DMS53 (cell line): ENCODE measurements at regions not wholly inside any gene's neighbourhood (a gene's known extent, or its start where the extent isn't known, plus 50 kb on each side); places are given as distances from the start of the nearest gene placed in this dataset.
A peak's percentile ranks its signal among the peaks of the same experiment; 100 is the strongest.

Experiments
- DNase-seq: peaks from one replicate; lab custom pipeline; 2025; lab: John Stamatoyannopoulos, UW

DNA sequence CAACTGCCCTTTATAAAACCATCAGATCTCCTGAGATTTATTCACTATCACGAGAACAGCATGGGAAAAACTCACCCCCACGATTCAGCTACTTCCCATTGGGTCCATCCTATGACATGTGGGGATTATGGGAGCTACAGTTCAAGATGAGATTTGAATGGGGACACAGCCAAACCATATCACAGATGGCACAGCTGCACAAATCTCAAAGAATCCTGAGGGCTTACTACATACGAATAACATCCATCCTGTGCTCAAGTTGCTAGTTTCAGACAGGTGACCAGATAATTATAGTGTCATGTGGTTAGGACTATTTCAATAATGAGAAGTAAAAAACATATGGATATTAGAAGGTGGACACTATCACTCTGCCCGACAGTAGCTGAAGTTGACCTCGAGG lies 211.2 kb downstream of the NUAK1 start:
- DNase-seq, result no peak

GRCh38 chr12:105928436-105928835 lies 210.3 kb downstream of the NUAK1 start:
- DNase-seq, result peak; percentile 89

DNA sequence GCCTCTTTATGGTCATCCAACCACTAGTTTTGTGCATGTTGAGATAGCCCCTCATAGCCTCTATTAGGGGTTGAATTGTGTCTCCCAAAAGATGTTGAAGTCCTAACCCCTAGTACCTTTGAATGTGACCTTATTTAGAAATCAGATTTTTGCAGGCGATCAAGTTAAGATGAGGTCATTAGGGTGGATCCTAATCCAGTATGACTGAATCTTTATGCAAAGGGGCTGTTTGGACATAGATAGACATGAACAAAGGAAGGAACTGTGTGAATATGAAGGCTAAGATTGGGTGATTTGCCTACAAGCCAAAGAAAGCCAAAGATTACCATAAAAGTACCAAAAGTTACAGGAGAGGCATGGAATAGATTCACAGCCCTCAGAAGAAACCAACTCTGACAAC lies 209.6 kb downstream of the NUAK1 start:
- no peak for DNase-seq

DNA sequence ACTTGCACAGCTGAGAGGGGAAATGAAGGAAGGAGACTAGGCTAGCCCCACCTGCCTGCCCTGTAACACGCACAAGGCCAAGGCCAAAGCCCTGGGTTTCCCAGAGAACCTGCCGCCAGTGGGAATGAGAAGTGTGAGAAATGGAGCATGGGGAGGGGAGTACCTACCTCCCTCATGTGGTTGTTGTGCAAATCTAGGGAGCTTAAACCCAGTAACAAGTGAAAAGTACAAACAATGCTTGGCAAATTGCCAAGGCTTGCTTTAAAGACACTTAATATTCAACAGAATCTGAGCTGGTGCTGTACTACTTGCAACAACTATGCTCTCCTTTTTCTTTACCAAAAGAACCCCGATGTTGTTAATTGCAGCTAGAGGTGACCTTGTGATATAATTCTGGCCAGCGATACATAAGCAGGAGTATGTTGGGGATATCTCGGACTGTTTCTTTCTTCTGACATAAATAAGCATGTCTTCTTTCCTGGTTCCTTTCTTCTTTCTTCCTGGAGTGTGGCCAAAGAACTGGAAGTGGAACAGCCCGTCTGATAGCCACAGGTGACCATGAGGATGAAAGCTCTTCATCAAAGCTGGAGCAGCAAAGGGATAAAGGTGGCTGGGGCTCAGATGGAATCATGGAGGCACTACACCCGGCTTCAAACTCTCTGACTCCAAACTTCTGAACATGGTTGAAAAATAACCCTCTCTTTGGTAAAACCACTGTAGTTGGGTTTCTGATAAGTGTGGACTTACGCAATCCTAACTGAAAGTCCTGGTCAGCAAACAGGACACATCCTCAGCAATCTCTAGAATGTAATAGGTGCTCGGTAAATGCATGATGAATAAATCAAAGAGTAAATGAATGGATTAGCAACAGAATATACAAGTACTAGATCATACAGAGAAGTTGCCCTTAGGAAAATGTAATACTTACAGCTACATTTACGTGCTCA lies 207.9 kb downstream of the NUAK1 start:
- peak; percentile 21 for DNase-seq

DNA sequence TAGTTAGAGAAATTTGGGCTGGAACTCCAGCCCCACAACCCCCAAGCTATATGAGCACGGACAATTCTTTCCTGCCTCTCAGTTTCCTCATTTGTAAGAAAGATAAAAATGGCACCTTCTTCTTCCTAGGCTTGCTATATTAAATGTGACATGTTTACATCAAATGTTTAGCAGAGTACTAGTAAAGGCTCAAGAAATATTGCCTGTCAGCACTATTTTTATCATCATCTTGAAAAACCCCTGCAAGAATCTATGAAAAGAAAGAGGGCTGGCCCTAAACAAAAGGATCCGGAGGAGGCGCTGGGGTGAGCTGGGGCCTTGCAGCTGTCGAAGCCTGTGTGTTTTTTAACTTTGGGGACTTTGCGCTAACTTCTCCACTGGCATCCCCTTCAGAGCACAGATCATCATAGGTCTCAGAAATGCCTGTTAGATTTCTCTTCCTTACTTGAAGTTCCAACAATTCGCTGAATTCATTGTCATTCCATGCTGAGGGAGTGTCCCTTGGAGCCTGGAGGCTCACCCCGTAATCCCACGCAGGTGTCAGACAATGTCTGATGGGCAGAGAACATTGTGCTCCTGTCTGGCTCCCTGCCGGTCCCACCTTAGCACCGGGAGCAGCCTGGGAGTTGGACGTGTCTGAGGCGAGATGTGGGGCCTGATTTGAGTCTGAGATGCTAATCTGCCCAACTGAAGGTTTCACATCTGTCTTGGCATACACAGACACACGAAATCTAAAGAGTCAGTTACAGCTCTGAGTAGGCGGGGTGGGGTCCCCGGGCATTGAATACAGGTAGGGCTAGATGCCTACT lies 206.8 kb downstream of the NUAK1 start:
- DNase-seq, result no peak

DNA sequence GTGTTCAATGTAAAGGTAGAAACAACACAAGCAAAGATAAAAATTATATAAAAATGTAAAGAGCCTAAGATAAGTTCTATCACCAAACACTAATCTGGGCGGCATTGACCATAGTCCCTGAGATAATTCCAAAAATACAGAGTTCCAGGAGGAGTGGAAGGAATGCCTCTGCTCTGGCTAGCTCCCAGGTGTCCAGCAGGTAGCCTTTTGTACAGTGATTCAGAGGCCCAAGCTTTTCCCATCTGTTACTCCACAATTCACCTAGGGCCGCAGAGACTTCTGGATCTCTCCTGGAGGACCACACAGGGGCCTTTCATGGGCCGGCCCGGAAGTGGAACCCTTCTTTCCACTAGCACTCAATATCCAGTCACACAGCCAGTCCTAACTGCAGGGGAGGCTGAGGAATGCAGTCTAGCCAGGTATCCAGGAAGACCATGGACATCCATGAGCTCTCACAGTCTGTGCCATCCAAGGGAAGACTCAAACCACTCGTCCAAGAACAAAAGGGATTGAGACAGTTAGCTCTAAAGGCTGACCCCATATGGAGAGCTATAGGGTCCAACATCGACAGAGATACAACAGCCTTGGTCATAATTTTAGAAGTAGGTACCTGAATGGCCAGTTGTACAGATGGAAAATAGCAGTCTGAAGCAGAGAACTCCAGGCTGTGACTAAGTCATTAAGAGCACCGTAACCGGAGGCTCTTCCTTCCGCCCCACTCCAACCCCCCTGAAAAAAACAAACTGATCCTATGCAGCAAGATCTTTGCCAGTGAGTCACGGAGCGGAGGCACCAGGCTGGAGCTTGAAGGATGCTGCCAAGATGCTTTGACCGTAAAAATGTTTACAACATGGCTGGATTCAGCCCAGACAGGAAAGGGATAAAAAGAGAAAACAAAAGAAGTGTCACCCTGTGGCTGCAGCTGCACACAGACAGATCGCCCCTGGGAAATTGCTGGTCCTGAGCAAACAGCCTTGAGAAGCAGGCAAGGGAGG lies 204.8 kb downstream of the NUAK1 start:
- DNase-seq, result peak; percentile 41

DNA sequence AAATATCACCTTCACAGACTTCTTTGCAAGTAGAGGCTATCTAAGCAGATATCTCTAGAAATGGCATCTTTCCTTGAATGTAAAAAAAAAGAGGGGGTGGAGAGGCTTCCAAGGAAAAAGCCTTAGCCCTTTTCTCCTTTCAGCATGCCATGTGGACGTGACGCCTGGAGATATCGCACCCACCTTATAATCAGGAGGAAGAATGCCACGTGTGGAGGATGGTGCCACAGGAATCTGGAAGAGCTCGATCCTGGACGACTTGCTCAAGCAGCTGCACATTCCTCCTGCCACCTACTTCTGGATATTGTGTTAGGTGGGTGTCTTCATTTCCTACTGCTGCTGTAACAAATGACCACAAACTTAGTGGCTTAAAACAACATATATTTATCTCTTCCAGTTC lies 203.6 kb downstream of the NUAK1 start:
- DNase-seq, result no peak

- peak; percentile 32 for DNase-seq
Observed at GRCh38 chr12:105935981-105936380, 202.8 kb downstream of the NUAK1 start.

DNA sequence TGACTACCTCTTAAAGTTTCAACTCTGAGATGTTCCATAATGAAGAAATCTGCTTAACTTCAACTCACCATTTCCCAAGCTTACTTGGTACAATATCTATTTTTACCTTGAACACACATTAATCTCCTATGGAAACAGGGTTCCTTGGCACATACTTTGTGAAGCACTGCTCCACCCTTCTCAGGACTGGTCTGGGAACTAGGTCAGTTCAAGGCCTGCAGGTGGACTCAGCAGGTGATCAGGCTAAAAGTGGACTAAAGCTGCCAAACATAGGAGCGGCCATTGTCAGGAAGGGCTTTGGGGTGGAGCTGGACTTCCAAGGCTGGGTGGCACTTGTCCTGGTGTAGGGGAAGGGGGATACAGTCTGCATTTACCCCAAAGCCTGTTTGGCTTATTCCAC lies 202.3 kb downstream of the NUAK1 start:
- DNase-seq, result no peak

- no peak for DNase-seq
Observed at GRCh38 chr12:105937009-105937408, 201.7 kb downstream of the NUAK1 start.

DNA sequence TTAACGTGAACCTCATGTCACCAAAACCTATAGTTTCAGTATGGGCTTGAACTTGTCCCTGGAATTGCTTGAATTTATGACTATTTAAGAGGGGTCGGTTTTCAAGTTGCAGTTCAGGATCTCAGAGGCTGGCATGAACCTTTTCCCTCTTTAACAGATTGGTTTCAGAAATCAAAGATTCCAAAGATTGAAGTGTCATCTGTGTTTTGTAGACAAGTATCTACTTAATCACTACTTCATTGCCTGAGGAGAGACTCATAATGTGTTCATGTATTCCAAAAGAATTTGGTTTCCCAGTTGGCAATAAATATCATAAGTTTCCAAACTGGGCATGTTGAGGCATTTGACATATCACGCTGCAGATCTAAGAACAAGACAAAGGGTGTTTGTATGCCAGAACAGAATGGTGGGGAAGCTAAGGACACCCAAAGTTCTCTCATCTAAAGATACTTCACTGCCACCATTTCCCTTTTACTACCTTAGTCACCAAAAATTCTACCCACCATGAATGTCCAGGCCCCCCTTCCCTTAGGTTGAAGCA lies 199.5 kb downstream of the NUAK1 start:
- DNase-seq, result no peak

DNA sequence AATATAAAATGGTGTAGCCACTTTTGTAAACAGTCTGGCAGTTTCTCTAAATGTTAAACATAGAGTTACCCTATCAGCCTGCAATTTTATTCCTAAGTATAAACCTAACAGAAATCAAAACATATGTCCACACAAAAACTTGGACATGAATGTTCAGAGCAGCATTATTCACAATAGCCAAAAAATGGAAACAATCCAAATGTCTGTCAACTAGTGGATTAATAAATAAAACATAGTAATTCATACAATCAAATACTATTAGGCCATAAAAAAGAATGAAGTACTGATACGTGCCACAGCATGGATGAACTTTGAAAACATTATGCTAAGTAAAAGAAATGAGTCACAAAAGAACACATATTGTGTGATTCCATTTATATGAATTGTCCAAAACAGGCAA lies 196.5 kb downstream of the NUAK1 start:
- DNase-seq, result no peak

DNA sequence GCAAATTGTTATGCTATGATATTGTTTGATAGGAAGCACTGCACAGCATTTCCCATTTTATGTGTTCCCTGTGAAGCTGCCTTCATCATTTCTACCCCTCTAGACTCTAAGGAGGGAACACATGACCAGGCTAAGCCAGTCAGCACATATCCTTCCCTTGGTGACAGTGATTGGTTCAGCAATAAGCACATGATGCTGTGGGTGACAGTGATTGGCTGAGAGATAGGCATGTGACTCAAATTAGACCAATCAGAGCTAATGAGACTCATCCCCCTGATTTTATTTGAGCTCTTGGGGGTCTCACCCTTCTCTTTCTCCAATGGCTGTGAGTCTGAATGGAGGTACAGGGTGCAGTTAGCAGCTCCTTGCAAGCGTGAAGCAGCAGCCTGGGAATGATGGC lies 195.2 kb downstream of the NUAK1 start:
- no peak for DNase-seq

DNA sequence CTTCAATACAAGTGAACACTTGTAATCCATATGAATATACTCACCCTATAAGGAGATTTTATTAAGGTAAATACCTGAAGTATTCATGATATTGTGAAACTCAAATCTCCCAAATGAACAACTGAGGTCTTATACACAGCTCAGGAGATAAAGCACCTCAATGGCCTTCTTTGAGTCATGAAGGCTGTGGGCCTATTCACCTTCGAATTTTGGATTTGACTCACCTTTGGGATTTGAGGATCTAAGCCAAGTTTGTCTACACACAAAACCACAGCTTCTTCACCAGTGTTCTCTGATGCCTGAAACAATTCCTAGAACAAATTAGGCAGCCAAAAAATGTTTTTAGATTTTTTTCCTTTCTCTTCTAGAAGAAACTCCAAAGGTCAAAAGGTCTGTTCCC lies 194.1 kb downstream of the NUAK1 start:
- DNase-seq, result no peak

- DNase-seq, result no peak
Observed at GRCh38 chr12:105945880-105946279, 192.9 kb downstream of the NUAK1 start.

DNA sequence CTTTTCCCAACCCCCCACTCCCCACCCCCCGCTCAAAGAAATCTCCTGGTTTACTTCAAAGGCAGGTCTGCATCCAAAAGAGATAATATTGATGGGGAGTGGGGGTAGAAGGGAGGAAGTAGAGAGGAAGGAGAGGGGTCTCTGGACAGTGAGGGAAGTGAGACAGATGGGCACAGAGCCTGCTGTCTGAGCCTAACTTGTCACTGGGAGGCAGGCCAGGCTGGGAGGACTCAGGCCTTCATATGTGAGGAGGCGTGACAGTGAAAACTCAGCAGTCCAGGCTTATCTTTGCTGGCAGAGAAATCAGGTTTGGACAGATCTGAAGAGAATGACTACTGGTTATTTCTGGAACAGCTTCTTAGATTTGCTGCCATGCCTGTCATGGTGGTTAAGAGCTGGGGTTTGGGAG lies 192.3 kb downstream of the NUAK1 start:
- no peak for DNase-seq

DNA sequence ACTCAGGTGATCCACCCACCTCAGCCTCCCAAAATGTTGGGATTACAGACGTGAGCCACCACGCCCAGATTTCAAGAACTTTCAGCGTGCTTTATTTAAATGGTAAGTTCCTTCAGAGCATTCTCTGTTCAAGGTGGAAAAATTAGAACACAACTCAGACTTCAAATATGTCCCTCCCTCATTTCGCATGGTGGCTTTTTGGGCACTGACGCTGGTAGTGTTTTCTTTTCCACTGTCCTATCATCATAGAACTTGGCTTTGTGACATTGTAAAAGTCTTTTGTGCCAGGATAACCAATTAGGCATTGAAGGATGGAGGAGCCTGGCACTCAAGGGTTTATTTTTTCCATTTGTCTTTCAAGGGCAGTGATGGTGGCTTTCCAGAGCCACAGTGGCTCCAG lies 190.8 kb downstream of the NUAK1 start:
- DNase-seq, result no peak

DNA sequence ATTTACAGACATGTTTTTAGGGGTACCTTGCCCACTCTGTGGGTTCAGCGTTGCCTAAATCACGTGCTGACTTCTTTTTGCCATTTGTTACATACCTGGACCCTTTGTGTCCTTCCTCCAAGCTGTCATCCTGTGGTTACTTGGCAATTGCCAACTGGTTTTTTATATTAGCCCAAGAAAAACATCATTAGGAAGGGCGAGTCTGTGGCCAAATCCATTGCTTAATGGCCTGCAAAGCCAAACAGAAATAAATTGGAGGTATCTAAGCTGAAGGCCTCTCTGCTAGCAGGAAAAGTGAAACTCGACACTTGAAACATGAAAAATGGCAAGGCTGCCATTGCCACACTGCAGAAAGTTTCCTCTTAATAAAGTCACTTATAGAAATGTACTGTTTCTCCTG lies 190.4 kb downstream of the NUAK1 start:
- DNase-seq, result no peak

GRCh38 chr12:105949391-105949790 lies 189.4 kb downstream of the NUAK1 start:
- peak; percentile 49 for DNase-seq

DNA sequence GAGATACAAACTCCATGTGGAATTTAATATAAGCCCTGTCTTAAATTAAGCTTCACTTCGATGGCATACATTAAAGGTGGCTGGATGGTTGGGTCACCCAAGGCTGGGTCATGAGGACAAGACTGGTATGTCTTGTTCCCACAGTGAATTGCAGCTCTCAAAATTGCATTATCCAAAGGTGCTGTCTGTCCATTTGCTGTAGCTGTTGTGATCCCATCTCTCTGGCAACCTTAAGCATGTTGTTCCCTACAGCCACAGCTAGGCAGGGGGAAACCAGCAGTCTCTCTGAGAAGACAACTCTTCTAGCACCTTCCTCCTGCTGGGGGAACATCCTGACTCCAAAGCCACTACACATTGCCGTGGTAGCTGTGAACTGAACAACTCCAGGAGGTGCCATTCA lies 187.0 kb downstream of the NUAK1 start:
- DNase-seq, result no peak
